ENCODE measurements at regions not wholly inside any gene's neighbourhood (a gene's known extent, or its start where the extent isn't known, plus 50 kb on each side); places are given as distances from the start of the nearest gene placed in this dataset.

DNA sequence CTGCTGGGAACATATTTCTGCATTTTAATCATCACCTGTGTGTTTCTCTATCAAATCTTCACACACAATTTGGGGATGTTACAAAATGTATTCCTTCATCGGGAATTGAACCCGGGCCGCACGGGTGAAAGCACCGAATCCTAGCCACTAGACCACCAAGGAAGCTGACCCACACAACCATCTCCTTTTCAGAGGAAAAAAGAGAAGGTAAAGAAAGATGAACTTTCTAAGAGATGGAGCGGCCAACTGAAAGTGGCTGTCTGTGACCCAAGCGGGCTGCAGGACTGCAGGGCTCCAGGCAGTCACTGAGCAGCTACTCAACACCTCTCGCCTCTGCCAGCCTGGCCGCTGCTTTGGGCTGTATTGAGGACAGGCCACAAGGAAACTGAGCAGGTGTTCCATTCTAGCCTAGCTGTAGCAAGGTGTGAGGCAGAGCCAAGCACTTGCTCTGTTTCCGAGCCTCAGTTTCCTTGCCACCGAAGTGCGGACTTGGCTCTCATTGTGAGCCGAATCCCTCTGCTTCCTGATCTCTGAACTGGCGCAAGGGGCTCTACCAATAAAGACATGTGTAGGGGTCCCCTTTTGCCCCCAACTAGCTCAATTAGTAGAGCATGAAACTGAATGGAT is 156.9 kb upstream of the NBPF11 start:
- TF ChIP-seq, protein P1, sequence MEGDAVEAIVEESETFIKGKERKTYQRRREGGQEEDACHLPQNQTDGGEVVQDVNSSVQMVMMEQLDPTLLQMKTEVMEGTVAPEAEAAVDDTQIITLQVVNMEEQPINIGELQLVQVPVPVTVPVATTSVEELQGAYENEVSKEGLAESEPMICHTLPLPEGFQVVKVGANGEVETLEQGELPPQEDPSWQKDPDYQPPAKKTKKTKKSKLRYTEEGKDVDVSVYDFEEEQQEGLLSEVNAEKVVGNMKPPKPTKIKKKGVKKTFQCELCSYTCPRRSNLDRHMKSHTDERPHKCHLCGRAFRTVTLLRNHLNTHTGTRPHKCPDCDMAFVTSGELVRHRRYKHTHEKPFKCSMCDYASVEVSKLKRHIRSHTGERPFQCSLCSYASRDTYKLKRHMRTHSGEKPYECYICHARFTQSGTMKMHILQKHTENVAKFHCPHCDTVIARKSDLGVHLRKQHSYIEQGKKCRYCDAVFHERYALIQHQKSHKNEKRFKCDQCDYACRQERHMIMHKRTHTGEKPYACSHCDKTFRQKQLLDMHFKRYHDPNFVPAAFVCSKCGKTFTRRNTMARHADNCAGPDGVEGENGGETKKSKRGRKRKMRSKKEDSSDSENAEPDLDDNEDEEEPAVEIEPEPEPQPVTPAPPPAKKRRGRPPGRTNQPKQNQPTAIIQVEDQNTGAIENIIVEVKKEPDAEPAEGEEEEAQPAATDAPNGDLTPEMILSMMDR (IDR thresholded peaks at IDR 0.05 in 4 of 5, conservative IDR thresholded peaks at IDR 0.05 in 1 of 5): no peak
- TF ChIP-seq POLR2A (IDR thresholded peaks at IDR 0.05): no peak
